ENCODE measurements at regions not wholly inside any gene's neighbourhood (a gene's known extent, or its start where the extent isn't known, plus 50 kb on each side); places are given as distances from the start of the nearest gene placed in this dataset.

GRCh38 chr19:29271911-29272310, 59.0 kb upstream of the UQCRFS1 start:
- Histone ChIP-seq H3K27ac (ENCODE audit: low read length) (no peak overlapping the region), H4K20me1 (ENCODE audit: insufficient read depth, low read length) (no peaks in the 10 kb centered on the region), H3K27me3 (ENCODE audit: insufficient read depth, low read length, poor library complexity) (no peaks in the 10 kb centered on the region), H3K4me1 (ENCODE audit: insufficient read depth, low read length) (0 out of 2 replicates have a peak, but pooled peaks cover under 1% of the 10 kb centered on the region), H3K36me3 (ENCODE audit: insufficient read depth, low read length) (no peaks in the 10 kb centered on the region), H2AFZ (ENCODE audit: low read depth, low read length) (no peak overlapping the region), H3K4me3 (ENCODE audit: low read depth in 1 of 2, low read length in 2 of 2) (no peak overlapping the region), H3K9me3 (ENCODE audit: insufficient read depth, low read length, severe bottlenecking) (no peaks in the 10 kb centered on the region), H3K79me2 (ENCODE audit: insufficient read depth, low read length) (no peaks in the 10 kb centered on the region), H3K9ac (ENCODE audit: low read depth, low read length) (no peak overlapping the region), H3K4me2 (ENCODE audit: insufficient read depth, low read length) (no peak overlapping the region)
- TF ChIP-seq CTCF (IDR thresholded peaks at IDR 0.05; ENCODE audit: borderline replicate concordance, extremely low read depth, low read length, poor library complexity, severe bottlenecking): no peak
- TF ChIP-seq EZH2 (IDR thresholded peaks at IDR 0.05; ENCODE audit: borderline replicate concordance, low read depth, low read length, severe bottlenecking): no peak
- ATAC-seq (ENCODE audit: insufficient read depth, low read depth) (no peak), DNase-seq (no peak)

GRCh38 chr19:29273000-29273640, 60.2 kb upstream of the UQCRFS1 start:
- no peak for DNase-seq
- no peak overlapping the region for H3K4me2 ChIP-seq (ENCODE audit: insufficient read depth, low read length)
- no peaks in the 10 kb centered on the region for H3K27me3 ChIP-seq (ENCODE audit: insufficient read depth, low read length, poor library complexity)
- H3K9me3 ChIP-seq (ENCODE audit: insufficient read depth, low read length, severe bottlenecking): no peaks in the 10 kb centered on the region
- no peak overlapping the region for H3K9ac ChIP-seq (ENCODE audit: low read depth, low read length)
- H2AFZ ChIP-seq (ENCODE audit: low read depth, low read length): no peak overlapping the region
- 0 out of 2 replicates have a peak, but pooled peaks cover 7% of the 10 kb centered on the region for H3K4me1 ChIP-seq (ENCODE audit: insufficient read depth, low read length)
- no peak for TF ChIP-seq EZH2 (IDR thresholded peaks at IDR 0.05; ENCODE audit: borderline replicate concordance, low read depth, low read length, severe bottlenecking)
- no peak overlapping the region for H3K27ac ChIP-seq (ENCODE audit: low read length)
- H3K36me3 ChIP-seq (ENCODE audit: insufficient read depth, low read length): no peaks in the 10 kb centered on the region
- no peaks in the 10 kb centered on the region for H3K79me2 ChIP-seq (ENCODE audit: insufficient read depth, low read length)
- no peaks in the 10 kb centered on the region for H4K20me1 ChIP-seq (ENCODE audit: insufficient read depth, low read length)
- H3K4me3 ChIP-seq (ENCODE audit: low read depth in 1 of 2, low read length in 2 of 2): no peak overlapping the region
- no peak for ATAC-seq (ENCODE audit: insufficient read depth, low read depth)

DNA sequence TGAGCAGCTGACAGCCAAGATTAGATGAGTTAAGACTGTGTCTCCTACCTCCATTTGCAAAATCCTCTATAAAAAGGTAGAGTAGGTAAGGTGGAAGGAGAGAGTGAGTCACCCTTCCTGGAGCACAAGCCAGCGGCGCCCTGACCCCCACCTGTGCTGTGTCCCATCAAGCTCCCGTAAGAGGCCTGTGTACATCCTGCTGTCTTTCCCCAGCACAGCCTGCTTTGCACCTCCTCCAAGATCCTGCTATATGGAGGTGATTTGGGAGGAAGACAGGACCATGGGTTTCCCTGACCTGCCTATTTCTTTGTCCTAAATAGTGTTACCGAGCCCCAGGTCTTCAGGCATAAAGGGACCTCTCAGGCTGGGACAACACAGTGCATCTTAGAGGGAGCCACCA, 62.3 kb upstream of the UQCRFS1 start:
- Histone ChIP-seq H2AFZ (ENCODE audit: low read depth, low read length) (no peak overlapping the region), H3K4me2 (ENCODE audit: insufficient read depth, low read length) (no peak overlapping the region), H3K9me3 (ENCODE audit: insufficient read depth, low read length, severe bottlenecking) (no peaks in the 10 kb centered on the region), H4K20me1 (ENCODE audit: insufficient read depth, low read length) (no peaks in the 10 kb centered on the region), H3K9ac (ENCODE audit: low read depth, low read length) (no peak overlapping the region), H3K4me1 (ENCODE audit: insufficient read depth, low read length) (0 out of 2 replicates have a peak, but pooled peaks cover 7% of the 10 kb centered on the region), H3K4me3 (ENCODE audit: low read depth in 1 of 2, low read length in 2 of 2) (no peak overlapping the region), H3K27me3 (ENCODE audit: insufficient read depth, low read length, poor library complexity) (no peaks in the 10 kb centered on the region), H3K79me2 (ENCODE audit: insufficient read depth, low read length) (no peaks in the 10 kb centered on the region), H3K36me3 (ENCODE audit: insufficient read depth, low read length) (no peaks in the 10 kb centered on the region), H3K27ac (ENCODE audit: low read length) (no peak overlapping the region)
- ATAC-seq (ENCODE audit: insufficient read depth, low read depth) (no peak), DNase-seq (no peak)
- TF ChIP-seq EZH2 (IDR thresholded peaks at IDR 0.05; ENCODE audit: borderline replicate concordance, low read depth, low read length, severe bottlenecking): no peak
- TF ChIP-seq CTCF (IDR thresholded peaks at IDR 0.05; ENCODE audit: borderline replicate concordance, extremely low read depth, low read length, poor library complexity, severe bottlenecking): no peak

DNA sequence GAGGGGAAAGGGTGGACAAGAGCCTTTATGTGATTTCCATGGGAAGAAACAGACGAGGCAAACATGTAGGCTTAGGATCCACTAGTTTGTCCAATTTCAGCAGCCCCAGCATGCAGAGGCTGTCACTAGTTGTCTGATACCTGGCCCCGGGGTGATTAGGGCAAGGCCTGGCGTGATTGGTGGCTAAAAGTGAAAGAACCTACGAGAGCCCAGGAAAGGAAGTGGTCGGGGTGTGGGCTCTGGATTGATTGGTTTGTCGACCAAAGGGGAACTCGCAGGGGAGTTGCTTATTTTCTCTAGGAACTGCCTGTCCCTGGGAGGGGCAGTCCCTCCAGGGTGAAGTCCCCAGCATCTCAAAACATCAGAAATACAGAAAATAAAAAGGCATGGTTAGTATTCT, 64.2 kb upstream of the UQCRFS1 start:
- peak; percentile 99 for ATAC-seq (ENCODE audit: insufficient read depth, low read depth)
- H3K9ac ChIP-seq (ENCODE audit: low read depth, low read length): no peak overlapping the region
- DNase-seq: peak; percentile 65
- no peaks in the 10 kb centered on the region for H3K79me2 ChIP-seq (ENCODE audit: insufficient read depth, low read length)
- H4K20me1 ChIP-seq (ENCODE audit: insufficient read depth, low read length): no peaks in the 10 kb centered on the region
- no peaks in the 10 kb centered on the region for H3K9me3 ChIP-seq (ENCODE audit: insufficient read depth, low read length, severe bottlenecking)
- no peak overlapping the region for H3K27ac ChIP-seq (ENCODE audit: low read length)
- 0 out of 2 replicates have a peak, but pooled peaks cover 7% of the 10 kb centered on the region for H3K4me1 ChIP-seq (ENCODE audit: insufficient read depth, low read length)
- no peaks in the 10 kb centered on the region for H3K27me3 ChIP-seq (ENCODE audit: insufficient read depth, low read length, poor library complexity)
- no peaks in the 10 kb centered on the region for H3K36me3 ChIP-seq (ENCODE audit: insufficient read depth, low read length)
- H3K4me2 ChIP-seq (ENCODE audit: insufficient read depth, low read length): peak overlapping the region; percentile 35; the same call in 1 of the 2 replicates
- peak overlapping the region; percentile 34 for H2AFZ ChIP-seq (ENCODE audit: low read depth, low read length)
- 0 out of 4 replicates have a peak overlapping the region, but pooled peaks of 1 of the 2 experiments have one; percentile 6 for H3K4me3 ChIP-seq (ENCODE audit: low read depth in 1 of 2, low read length in 2 of 2)
- no peak for TF ChIP-seq EZH2 (IDR thresholded peaks at IDR 0.05; ENCODE audit: borderline replicate concordance, low read depth, low read length, severe bottlenecking)
- no peak for TF ChIP-seq CTCF (IDR thresholded peaks at IDR 0.05; ENCODE audit: borderline replicate concordance, extremely low read depth, low read length, poor library complexity, severe bottlenecking)

All from DND-41 (cell line).